H9 (cell line): ENCODE measurements at regions not wholly inside any gene's neighbourhood (a gene's known extent, or its start where the extent isn't known, plus 50 kb on each side); places are given as distances from the start of the nearest gene placed in this dataset.

Experiments
- DNase-seq: peaks from one replicate; pipeline ENCODE4 v3.0.0-alpha.2; 2017
- H2AFZ ChIP-seq: one replicate; pipeline ENCODE4 v1.6.1; 2013; ENCODE audit warnings: mild to moderate bottlenecking, low read length, control low read depth, moderate library complexity
- H2AK5ac ChIP-seq: 2 replicates; pipeline ENCODE4 v1.6.1; 2013; ENCODE audit warnings: low read length, control low read depth, mixed read lengths; ENCODE audit not compliant: insufficient read length
- H2BK120ac ChIP-seq: one replicate; pipeline ENCODE4 v1.6.1; 2013; ENCODE audit warnings: low read depth, mild to moderate bottlenecking, low read length, control low read depth, inconsistent platforms; ENCODE audit not compliant: poor library complexity, severe bottlenecking
- H2BK12ac ChIP-seq: 2 replicates; pipeline ENCODE4 v1.6.1; 2013; ENCODE audit warnings: low read length, control low read depth, mixed read lengths, low read depth; ENCODE audit not compliant: insufficient read length
- H2BK15ac ChIP-seq: 2 replicates; pipeline ENCODE4 v1.6.1; 2013; ENCODE audit warnings: low read depth, low read length, control low read depth
- H2BK20ac ChIP-seq: one replicate; pipeline ENCODE4 v1.6.1; 2013; ENCODE audit warnings: low read depth, mild to moderate bottlenecking, low read length, control low read depth, inconsistent platforms; ENCODE audit not compliant: poor library complexity, severe bottlenecking
- H2BK5ac ChIP-seq: 2 replicates; pipeline ENCODE4 v1.6.1; 2013; ENCODE audit warnings: low read length, control low read depth, mixed read lengths; ENCODE audit not compliant: insufficient read length
- H3K14ac ChIP-seq: 2 replicates; pipeline ENCODE4 v1.6.1; 2013; ENCODE audit warnings: low read length, control low read depth; ENCODE audit not compliant: insufficient read depth
- H3K18ac ChIP-seq: 2 replicates; pipeline ENCODE4 v1.6.1; 2013; ENCODE audit warnings: low read depth, mild to moderate bottlenecking, mixed read lengths, low read length, control low read depth; ENCODE audit not compliant: insufficient read length
- H3K23ac ChIP-seq: 2 replicates; pipeline ENCODE4 v1.6.1; 2013; ENCODE audit warnings: low read length, control low read depth, mixed read lengths, low read depth; ENCODE audit not compliant: insufficient read length
- H3K23me2 ChIP-seq: 2 replicates; pipeline ENCODE4 v1.6.1; 2013; ENCODE audit warnings: low read depth, mild to moderate bottlenecking, mixed read lengths, low read length, control low read depth; ENCODE audit not compliant: insufficient read length, poor library complexity, severe bottlenecking
- H3K27ac ChIP-seq: 2 replicates; pipeline ENCODE4 v1.5.1; 2013; ENCODE audit warnings: low read length, control low read depth, mixed read lengths, low read depth; ENCODE audit not compliant: insufficient read length
- H3K27me3 ChIP-seq: 2 replicates; pipeline ENCODE4 v1.6.1; 2013; ENCODE audit warnings: low read length, control low read depth, inconsistent platforms; ENCODE audit not compliant: insufficient read depth
- H3K4ac ChIP-seq: 2 replicates; pipeline ENCODE4 v1.6.1; 2013; ENCODE audit warnings: low read depth, mild to moderate bottlenecking, control low read depth, inconsistent platforms, low read length, moderate library complexity
- H3K4me1 ChIP-seq: 2 replicates; pipeline ENCODE4 v1.6.1; 2013; ENCODE audit warnings: low read length, control low read depth, inconsistent platforms; ENCODE audit not compliant: insufficient read depth
- H3K4me2 ChIP-seq: 2 replicates; pipeline ENCODE4 v1.6.1; 2013; ENCODE audit warnings: low read length, control low read depth, mixed read lengths; ENCODE audit not compliant: insufficient read length, insufficient read depth
- H3K56ac ChIP-seq: 2 replicates; pipeline ENCODE4 v1.6.1; 2013; ENCODE audit warnings: low read depth, mild to moderate bottlenecking, mixed read lengths, low read length, control low read depth; ENCODE audit not compliant: insufficient read length
- H3K79me1 ChIP-seq: 2 replicates; pipeline ENCODE4 v1.6.1; 2013; ENCODE audit warnings: low read depth, mild to moderate bottlenecking, moderate library complexity, low read length, control low read depth, inconsistent platforms; ENCODE audit not compliant: insufficient read depth, poor library complexity, severe bottlenecking
- H3K79me2 ChIP-seq: 2 replicates; pipeline ENCODE4 v1.6.1; 2013; ENCODE audit warnings: low read length, control low read depth, inconsistent platforms; ENCODE audit not compliant: insufficient read depth
- H3K9ac ChIP-seq: 2 replicates; pipeline ENCODE4 v1.6.1; 2013; ENCODE audit warnings: low read length, control low read depth, mixed read lengths; ENCODE audit not compliant: insufficient read length; ENCODE audit errors: extremely low read depth
- H3K9me3 ChIP-seq: one replicate; pipeline ENCODE4 v1.6.1; 2013; ENCODE audit warnings: low read depth, low read length, inconsistent platforms; ENCODE audit not compliant: control insufficient read depth
- H3T11ph ChIP-seq: one replicate; pipeline ENCODE4 v1.6.1; 2013; ENCODE audit warnings: mild to moderate bottlenecking, low read length, control low read depth, inconsistent platforms
- H4K20me1 ChIP-seq: one replicate; pipeline ENCODE4 v1.6.1; 2013; ENCODE audit not compliant: control insufficient read depth, insufficient read length, insufficient read depth
- H4K5ac ChIP-seq: 2 replicates; pipeline ENCODE4 v1.6.1; 2013; ENCODE audit warnings: low read depth, mild to moderate bottlenecking, mixed read lengths, low read length, control low read depth; ENCODE audit not compliant: insufficient read length
- H4K8ac ChIP-seq: replicated peaks from 2 replicates; pipeline ENCODE4 v1.6.1; 2013; ENCODE audit warnings: low read length, control low read depth, mixed read lengths, low read depth; ENCODE audit not compliant: insufficient read length
- H4K91ac ChIP-seq: 2 replicates; pipeline ENCODE4 v1.6.1; 2013; ENCODE audit warnings: low read depth, mild to moderate bottlenecking, moderate library complexity, mixed read lengths, low read length, control low read depth; ENCODE audit not compliant: insufficient read length
- H3K27ac Mint-ChIP-seq, 3 experiments: 2 replicates in 2 of 3; 3 replicates in 1 of 3; pipeline ENCODE4 v1.8.0; 2020 to 2021; ENCODE audit warnings: mixed read lengths in 3 of 3, mild to moderate bottlenecking in 1 of 3, moderate library complexity in 1 of 3
- H3K27me3 Mint-ChIP-seq: 2 replicates; pipeline ENCODE4 v1.8.0; 2021; ENCODE audit warnings: low read depth, mild to moderate bottlenecking, moderate library complexity, mixed read lengths
- H3K36me3 Mint-ChIP-seq, 3 experiments: 2 replicates in 2 of 3; 3 replicates in 1 of 3; pipeline ENCODE4 v1.8.0; 2020 to 2021; ENCODE audit warnings: low read depth in 3 of 3, mixed read lengths in 3 of 3; ENCODE audit not compliant: insufficient read depth in 1 of 3
- H3K4me1 Mint-ChIP-seq, 2 experiments: 2 replicates each; pipeline ENCODE4 v1.8.0; 2020; ENCODE audit warnings: mixed read lengths in 2 of 2
- H3K4me3 Mint-ChIP-seq, 2 experiments: 2 replicates in 1 of 2; 3 replicates in 1 of 2; pipeline ENCODE4 v1.8.0; 2020 to 2021; ENCODE audit warnings: mild to moderate bottlenecking in 2 of 2, mixed read lengths in 2 of 2, moderate library complexity in 1 of 2
- H3K9me3 Mint-ChIP-seq, 2 experiments: 2 replicates in 1 of 2; 3 replicates in 1 of 2; pipeline ENCODE4 v1.8.0; 2020; ENCODE audit warnings: mild to moderate bottlenecking in 2 of 2, mixed read lengths in 2 of 2, moderate library complexity in 1 of 2
- WGBS: extraction: QIAGEN DNeasy Blood & Tissue Kit; methylation state at CpG from one replicate; pipeline ENCODE4 v1.1.7; 2013; ENCODE audit warnings: missing lambda C conversion rate, low lambda C conversion rate, mixed read lengths; ENCODE audit not compliant: insufficient read length; ENCODE audit errors: extremely low coverage; 5-methylcytosine and 5-hydroxymethylcytosine counted together
- TF ChIP-seq, protein P1 (sequence below): fragments of 200-600 bp; sonication (generic); conservative IDR thresholded peaks from 3 replicates; pipeline ENCODE4 v1.8.0; 2021; ENCODE audit warnings: antibody characterized with exemption, mild to moderate bottlenecking

DNA sequence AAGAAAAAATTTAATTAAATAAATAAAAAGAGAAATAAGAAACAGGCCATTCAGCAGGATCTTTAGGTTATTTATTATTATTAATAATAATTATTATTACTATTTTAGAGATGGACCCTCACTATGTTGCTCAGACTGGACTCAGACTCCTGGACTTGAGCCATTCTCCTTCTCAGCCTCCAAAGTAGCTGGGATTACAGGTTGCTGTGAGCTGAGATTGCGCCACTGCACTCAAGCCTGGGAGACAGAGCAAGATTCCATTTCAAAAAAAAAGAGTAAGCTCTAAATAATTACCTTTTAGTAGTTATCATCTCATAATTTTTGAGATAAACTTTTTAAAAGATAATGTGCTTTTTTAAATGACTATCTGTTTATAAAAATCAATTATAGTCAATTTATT is 1102.8 kb upstream of the GJE1 start:
- H2BK20ac ChIP-seq, result no peak overlapping the region
- H4K20me1 ChIP-seq, result no peaks in the 10 kb centered on the region
- no peak overlapping the region for H2AFZ ChIP-seq
- no peaks in the 10 kb centered on the region for H3K27me3 Mint-ChIP-seq
- no peak overlapping the region for H2BK120ac ChIP-seq
- no peak overlapping the region for H3T11ph ChIP-seq
- H3K23me2 ChIP-seq, result no peaks in the 10 kb centered on the region
- no peaks in the 10 kb centered on the region for H3K79me2 ChIP-seq
- TF ChIP-seq, protein P1, sequence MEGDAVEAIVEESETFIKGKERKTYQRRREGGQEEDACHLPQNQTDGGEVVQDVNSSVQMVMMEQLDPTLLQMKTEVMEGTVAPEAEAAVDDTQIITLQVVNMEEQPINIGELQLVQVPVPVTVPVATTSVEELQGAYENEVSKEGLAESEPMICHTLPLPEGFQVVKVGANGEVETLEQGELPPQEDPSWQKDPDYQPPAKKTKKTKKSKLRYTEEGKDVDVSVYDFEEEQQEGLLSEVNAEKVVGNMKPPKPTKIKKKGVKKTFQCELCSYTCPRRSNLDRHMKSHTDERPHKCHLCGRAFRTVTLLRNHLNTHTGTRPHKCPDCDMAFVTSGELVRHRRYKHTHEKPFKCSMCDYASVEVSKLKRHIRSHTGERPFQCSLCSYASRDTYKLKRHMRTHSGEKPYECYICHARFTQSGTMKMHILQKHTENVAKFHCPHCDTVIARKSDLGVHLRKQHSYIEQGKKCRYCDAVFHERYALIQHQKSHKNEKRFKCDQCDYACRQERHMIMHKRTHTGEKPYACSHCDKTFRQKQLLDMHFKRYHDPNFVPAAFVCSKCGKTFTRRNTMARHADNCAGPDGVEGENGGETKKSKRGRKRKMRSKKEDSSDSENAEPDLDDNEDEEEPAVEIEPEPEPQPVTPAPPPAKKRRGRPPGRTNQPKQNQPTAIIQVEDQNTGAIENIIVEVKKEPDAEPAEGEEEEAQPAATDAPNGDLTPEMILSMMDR, result no peak
- no CpG with 5 or more reads among the region's 1 CpG for WGBS
- H3K23ac ChIP-seq, result no peak overlapping the region
- H3K4me2 ChIP-seq, result no peak overlapping the region
- no peaks in the 10 kb centered on the region for H3K79me1 ChIP-seq
- H3K9ac ChIP-seq, result no peak overlapping the region
- no peaks in the 10 kb centered on the region; a peak in 1 of 5 replicates for H3K9me3 Mint-ChIP-seq
- no peak overlapping the region for H3K4me3 Mint-ChIP-seq
- H4K8ac ChIP-seq, result no peak overlapping the region
- H3K18ac ChIP-seq, result no peak overlapping the region
- no peaks in the 10 kb centered on the region for H3K4me1 ChIP-seq
- no peak overlapping the region for H3K56ac ChIP-seq
- no peak overlapping the region for H2BK5ac ChIP-seq
- no peak overlapping the region for H3K14ac ChIP-seq
- H3K4ac ChIP-seq, result no peak overlapping the region
- no peak overlapping the region for H4K5ac ChIP-seq
- no peak overlapping the region for H2AK5ac ChIP-seq
- no peak overlapping the region for H2BK12ac ChIP-seq
- no peaks in the 10 kb centered on the region for H3K9me3 ChIP-seq
- no peak for DNase-seq
- no peak overlapping the region for H3K27ac ChIP-seq
- no peak overlapping the region for H3K27ac Mint-ChIP-seq
- H3K4me1 Mint-ChIP-seq, result no peaks in the 10 kb centered on the region
- H3K36me3 Mint-ChIP-seq, result no peaks in the 10 kb centered on the region
- H3K27me3 ChIP-seq, result no peaks in the 10 kb centered on the region
- no peak overlapping the region for H2BK15ac ChIP-seq
- no peak overlapping the region for H4K91ac ChIP-seq
